ENCODE measurements at regions not wholly inside any gene's neighbourhood (a gene's known extent, or its start where the extent isn't known, plus 50 kb on each side); places are given as distances from the start of the nearest gene placed in this dataset.

GRCh38 chr12:92049403-92049802 lies 96.2 kb downstream of the BTG1 start:
- H3K4me3 Mint-ChIP-seq: no peak overlapping the region
- H3K27me3 Mint-ChIP-seq: no peaks in the 10 kb centered on the region
- ATAC-seq (replicated peaks): peak; percentile 98 to 99
- no peak overlapping the region for H3K27ac Mint-ChIP-seq
- peaks cover 0 to 5% of the 10 kb centered on the region in 2 donors for H3K36me3 Mint-ChIP-seq
- peaks cover 0 to 5% of the 10 kb centered on the region in 2 donors for H3K9me3 Mint-ChIP-seq
- peaks cover 29 to 51% of the 10 kb centered on the region in 2 donors for H3K4me1 Mint-ChIP-seq
- DNase-seq: peak; percentile 63

- Mint-ChIP-seq H3K4me3 (no peak overlapping the region), H3K27ac (no peak overlapping the region), H3K9me3 (no peaks in the 10 kb centered on the region), H3K27me3 (no peaks in the 10 kb centered on the region), H3K4me1 (peaks cover 28 to 45% of the 10 kb centered on the region in 2 donors), H3K36me3 (no peaks in the 10 kb centered on the region)
- no peak for ATAC-seq (replicated peaks)
- DNase-seq: no peak
These were observed 98.2 kb downstream of the BTG1 start for GRCh38 chr12:92047393-92047826.

GRCh38 chr12:92046557-92047392 lies 98.9 kb downstream of the BTG1 start:
- Mint-ChIP-seq H3K9me3 (no peaks in the 10 kb centered on the region), H3K36me3 (no peaks in the 10 kb centered on the region), H3K27me3 (no peaks in the 10 kb centered on the region), H3K27ac (no peak overlapping the region), H3K4me3 (no peak overlapping the region), H3K4me1 (peaks cover 29 to 45% of the 10 kb centered on the region in 2 donors)
- no peak for ATAC-seq (replicated peaks)
- DNase-seq: no peak

GRCh38 chr12:92045852-92046251 lies 99.8 kb downstream of the BTG1 start:
- no peaks in the 10 kb centered on the region for H3K36me3 Mint-ChIP-seq
- H3K9me3 Mint-ChIP-seq: no peaks in the 10 kb centered on the region
- no peak overlapping the region for H3K4me3 Mint-ChIP-seq
- ATAC-seq (replicated peaks) (peak in 1 of 2 donors; percentile 7), DNase-seq (no peak)
- H3K4me1 Mint-ChIP-seq: peaks cover 28 to 44% of the 10 kb centered on the region in 2 donors
- H3K27me3 Mint-ChIP-seq: no peaks in the 10 kb centered on the region
- no peak overlapping the region for H3K27ac Mint-ChIP-seq

- Mint-ChIP-seq H3K27ac (no peak overlapping the region), H3K9me3 (no peaks in the 10 kb centered on the region), H3K4me1 (peaks cover 23 to 39% of the 10 kb centered on the region in 2 donors), H3K4me3 (no peak overlapping the region), H3K27me3 (no peaks in the 10 kb centered on the region), H3K36me3 (no peaks in the 10 kb centered on the region)
- ATAC-seq (replicated peaks): no peak
- DNase-seq: no peak
These were observed 101.2 kb downstream of the BTG1 start for GRCh38 chr12:92044435-92044834.

GRCh38 chr12:92042791-92043531 lies 102.7 kb downstream of the BTG1 start:
- H3K27ac Mint-ChIP-seq: no peak overlapping the region
- DNase-seq (no peak), ATAC-seq (replicated peaks) (no peak)
- H3K4me3 Mint-ChIP-seq: no peak overlapping the region
- H3K27me3 Mint-ChIP-seq: no peaks in the 10 kb centered on the region
- no peaks in the 10 kb centered on the region for H3K36me3 Mint-ChIP-seq
- no peaks in the 10 kb centered on the region for H3K9me3 Mint-ChIP-seq
- H3K4me1 Mint-ChIP-seq: peaks cover 15 to 28% of the 10 kb centered on the region in 2 donors

- H3K4me1 Mint-ChIP-seq: peaks cover 12 to 21% of the 10 kb centered on the region in 2 donors
- no peaks in the 10 kb centered on the region for H3K27me3 Mint-ChIP-seq
- peak; percentile 31 to 48 for ATAC-seq (replicated peaks)
- no peak overlapping the region for H3K27ac Mint-ChIP-seq
- no peaks in the 10 kb centered on the region for H3K9me3 Mint-ChIP-seq
- no peaks in the 10 kb centered on the region for H3K36me3 Mint-ChIP-seq
- H3K4me3 Mint-ChIP-seq: no peak overlapping the region
- no peak for DNase-seq
These were observed 103.9 kb downstream of the BTG1 start for GRCh38 chr12:92041742-92042141.

GRCh38 chr12:92039046-92039445 lies 106.6 kb downstream of the BTG1 start:
- H3K4me1 Mint-ChIP-seq: peaks cover 21 to 31% of the 10 kb centered on the region in 2 donors
- DNase-seq: no peak
- H3K27me3 Mint-ChIP-seq: no peaks in the 10 kb centered on the region
- H3K27ac Mint-ChIP-seq: no peak overlapping the region
- no peak overlapping the region for H3K4me3 Mint-ChIP-seq
- H3K36me3 Mint-ChIP-seq: no peaks in the 10 kb centered on the region
- no peaks in the 10 kb centered on the region for H3K9me3 Mint-ChIP-seq
- no peak for ATAC-seq (replicated peaks)

GRCh38 chr12:92038476-92038875 lies 107.2 kb downstream of the BTG1 start:
- Mint-ChIP-seq H3K27ac (no peak overlapping the region), H3K4me3 (no peak overlapping the region), H3K9me3 (no peaks in the 10 kb centered on the region), H3K36me3 (no peaks in the 10 kb centered on the region), H3K4me1 (peaks cover 21 to 31% of the 10 kb centered on the region in 2 donors), H3K27me3 (no peaks in the 10 kb centered on the region)
- no peak for ATAC-seq (replicated peaks)
- no peak for DNase-seq

GRCh38 chr12:92036771-92037453 lies 108.7 kb downstream of the BTG1 start:
- H3K9me3 Mint-ChIP-seq: peaks cover 3 to 4% of the 10 kb centered on the region in 2 donors
- no peak for ATAC-seq (replicated peaks)
- H3K27me3 Mint-ChIP-seq: no peaks in the 10 kb centered on the region
- no peak for DNase-seq
- no peak overlapping the region for H3K27ac Mint-ChIP-seq
- H3K4me1 Mint-ChIP-seq: peaks cover 22 to 36% of the 10 kb centered on the region in 2 donors
- H3K4me3 Mint-ChIP-seq: no peak overlapping the region
- H3K36me3 Mint-ChIP-seq: peaks cover 3 to 4% of the 10 kb centered on the region in 2 donors

- no peak for DNase-seq
- peaks cover 3 to 4% of the 10 kb centered on the region in 2 donors for H3K36me3 Mint-ChIP-seq
- H3K27ac Mint-ChIP-seq: peak overlapping the region; percentile 4
- H3K9me3 Mint-ChIP-seq: peaks cover 3 to 4% of the 10 kb centered on the region in 2 donors
- peaks cover 26 to 39% of the 10 kb centered on the region in 2 donors for H3K4me1 Mint-ChIP-seq
- ATAC-seq (replicated peaks): no peak
- H3K27me3 Mint-ChIP-seq: no peaks in the 10 kb centered on the region
- H3K4me3 Mint-ChIP-seq: peak overlapping the region in 1 of 2 donors; percentile 47
These were observed 109.5 kb downstream of the BTG1 start for GRCh38 chr12:92036061-92036620.

GRCh38 chr12:92035477-92035876 lies 110.2 kb downstream of the BTG1 start:
- Mint-ChIP-seq H3K4me3 (peak overlapping the region; percentile 80 to 81), H3K4me1 (peaks cover 30 to 46% of the 10 kb centered on the region in 2 donors), H3K27ac (peak overlapping the region; percentile 44), H3K9me3 (peaks cover 3 to 4% of the 10 kb centered on the region in 2 donors), H3K36me3 (peaks cover 3 to 4% of the 10 kb centered on the region in 2 donors), H3K27me3 (no peaks in the 10 kb centered on the region)
- DNase-seq (no peak), ATAC-seq (replicated peaks) (peak in 1 of 2 donors; percentile 10)

- Mint-ChIP-seq H3K27ac (peak overlapping the region; percentile 44), H3K36me3 (peaks cover 3 to 4% of the 10 kb centered on the region in 2 donors), H3K9me3 (peaks cover 3 to 4% of the 10 kb centered on the region in 2 donors), H3K4me1 (peaks cover 32 to 50% of the 10 kb centered on the region in 2 donors), H3K4me3 (peak overlapping the region; percentile 80 to 81), H3K27me3 (no peaks in the 10 kb centered on the region)
- DNase-seq (peak; percentile 83), ATAC-seq (replicated peaks) (peak; percentile 93)
These were observed 110.7 kb downstream of the BTG1 start for GRCh38 chr12:92034858-92035401.
